CD4-positive, alpha-beta T cell (primary cell): ENCODE measurements at regions not wholly inside any gene's neighbourhood (a gene's known extent, or its start where the extent isn't known, plus 50 kb on each side); places are given as distances from the start of the nearest gene placed in this dataset.

Experiments used
- ATAC-seq: fragments of 200-7000 bp; cut with Tn5 transposase; one replicate; pipeline ENCODE4 v1.10.0; 2022; ENCODE audit warnings: mild to moderate bottlenecking; ENCODE audit not compliant: poor library complexity
- CTCF ChIA-PET: fragments of 350-600 bp; sonication (Branson Sonifier 250); formaldehyde crosslinking; loops from one replicate; lab custom pipeline; 2021; ENCODE audit warnings: antibody characterized with exemption, inconsistent platforms; lab: Charles Lee
- POLR2A ChIA-PET: fragments of 350-600 bp; sonication (Branson Sonifier 250); formaldehyde crosslinking; loops from one replicate; lab custom pipeline; 2021; ENCODE audit warnings: antibody characterized with exemption, inconsistent platforms; lab: Charles Lee
- DNase-seq, 14 experiments: peaks; one replicate each; pipeline ENCODE4 v3.0.0-alpha.2; 2013 to 2020; ENCODE audit warnings: mixed read lengths in 2 of 14
- H3K27ac ChIP-seq, 2 donors: one replicate each; pipeline versions ENCODE4 v1.5.1 to v1.7.0; 2013; ENCODE audit warnings: low read length in 2 of 2, low read depth in 1 of 2, mild to moderate bottlenecking in 1 of 2
- H3K27me3 ChIP-seq, 2 experiments: 1 replicate in 1 of 2; 2 replicates in 1 of 2; pipeline versions ENCODE4 v1.6.1 to v1.7.0; 2013; ENCODE audit warnings: low read length in 2 of 2, control low read depth in 1 of 2, mild to moderate bottlenecking in 1 of 2, moderate library complexity in 1 of 2; ENCODE audit not compliant: insufficient read depth in 2 of 2, control insufficient read depth in 1 of 2
- H3K36me3 ChIP-seq: one replicate; pipeline ENCODE4 v1.6.1; 2013; ENCODE audit warnings: low read length, control low read depth; ENCODE audit not compliant: insufficient read depth
- H3K4me1 ChIP-seq: one replicate; pipeline ENCODE4 v1.6.1; 2013; ENCODE audit warnings: low read length, control low read depth; ENCODE audit not compliant: insufficient read depth
- H3K4me3 ChIP-seq: one replicate; pipeline ENCODE4 v1.5.1; 2013; ENCODE audit warnings: mild to moderate bottlenecking, low read length, moderate library complexity
- H3K9me3 ChIP-seq, 2 experiments: 1 replicate in 1 of 2; 2 replicates in 1 of 2; pipeline versions ENCODE4 v1.6.1 to v1.7.0; 2013; ENCODE audit warnings: low read length in 2 of 2, mild to moderate bottlenecking in 2 of 2, control low read depth in 1 of 2, moderate library complexity in 1 of 2; ENCODE audit not compliant: control insufficient read depth in 1 of 2, insufficient read depth in 1 of 2
- H3K27ac Mint-ChIP-seq: one replicate; pipeline ENCODE4 v1.8.0; 2020; ENCODE audit warnings: mixed read lengths
- H3K27me3 Mint-ChIP-seq: one replicate; pipeline ENCODE4 v1.8.0; 2021; ENCODE audit warnings: mixed read lengths
- H3K36me3 Mint-ChIP-seq: one replicate; pipeline ENCODE4 v1.8.0; 2021; ENCODE audit warnings: low read depth, mixed read lengths
- H3K4me1 Mint-ChIP-seq: one replicate; pipeline ENCODE4 v1.8.0; 2021; ENCODE audit warnings: low read depth, mixed read lengths
- H3K4me3 Mint-ChIP-seq: one replicate; pipeline ENCODE4 v1.8.0; 2020; ENCODE audit warnings: mild to moderate bottlenecking, mixed read lengths
- H3K9me3 Mint-ChIP-seq: one replicate; pipeline ENCODE4 v1.8.0; 2020; ENCODE audit warnings: mixed read lengths
- intact Hi-C, 2 experiments: fragments of 100-400 bp; cut with DNase I in 1 of 2; cut with micrococcal nuclease in 1 of 2; formaldehyde crosslinking; loops; one replicate each; pipeline versions ENCODE4 v1.15.1 to v1.9.0; 2023 to 2025; cut with DNase I, micrococcal nuclease
- TF ChIP-seq, protein P1 (sequence below): fragments of 200-600 bp; IDR thresholded peaks from one replicate; pipeline ENCODE4 v1.8.0; 2022; ENCODE audit warnings: antibody characterized with exemption, mild to moderate bottlenecking

DNA sequence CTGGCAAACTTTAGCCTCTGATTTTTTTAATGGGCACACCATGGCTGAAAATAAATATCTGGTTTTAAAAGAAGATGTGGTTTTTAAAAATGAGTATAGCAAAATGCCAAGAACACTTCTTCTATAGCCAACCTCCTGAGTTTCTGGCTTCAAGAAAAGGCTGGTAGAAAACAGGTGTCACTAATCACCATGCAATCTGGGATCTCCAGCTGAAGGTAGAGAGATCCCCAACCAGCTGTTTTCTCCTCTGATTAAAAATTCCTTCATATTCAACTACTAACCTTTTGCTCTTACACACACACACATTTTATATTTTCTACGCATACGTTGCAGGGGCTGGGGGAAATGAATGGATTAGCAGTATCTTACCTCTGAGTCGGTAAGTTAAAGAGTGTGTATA is 279.6 kb upstream of the ROBO2 start:
- intact Hi-C loops: no loop called here
- Mint-ChIP-seq H3K27me3 (no peaks in the 10 kb centered on the region), H3K4me1 (no peaks in the 10 kb centered on the region), H3K36me3 (no peaks in the 10 kb centered on the region), H3K4me3 (no peak overlapping the region), H3K9me3 (peaks cover 9% of the 10 kb centered on the region), H3K27ac (no peak overlapping the region)
- Histone ChIP-seq H3K4me3 (no peak overlapping the region), H3K27ac (no peak overlapping the region), H3K27me3 (no peaks in the 10 kb centered on the region), H3K9me3 (no peaks in the 10 kb centered on the region), H3K36me3 (no peaks in the 10 kb centered on the region), H3K4me1 (no peaks in the 10 kb centered on the region)
- ChIA-PET POLR2A (no interaction called here), CTCF (no interaction called here)
- TF ChIP-seq, protein P1, sequence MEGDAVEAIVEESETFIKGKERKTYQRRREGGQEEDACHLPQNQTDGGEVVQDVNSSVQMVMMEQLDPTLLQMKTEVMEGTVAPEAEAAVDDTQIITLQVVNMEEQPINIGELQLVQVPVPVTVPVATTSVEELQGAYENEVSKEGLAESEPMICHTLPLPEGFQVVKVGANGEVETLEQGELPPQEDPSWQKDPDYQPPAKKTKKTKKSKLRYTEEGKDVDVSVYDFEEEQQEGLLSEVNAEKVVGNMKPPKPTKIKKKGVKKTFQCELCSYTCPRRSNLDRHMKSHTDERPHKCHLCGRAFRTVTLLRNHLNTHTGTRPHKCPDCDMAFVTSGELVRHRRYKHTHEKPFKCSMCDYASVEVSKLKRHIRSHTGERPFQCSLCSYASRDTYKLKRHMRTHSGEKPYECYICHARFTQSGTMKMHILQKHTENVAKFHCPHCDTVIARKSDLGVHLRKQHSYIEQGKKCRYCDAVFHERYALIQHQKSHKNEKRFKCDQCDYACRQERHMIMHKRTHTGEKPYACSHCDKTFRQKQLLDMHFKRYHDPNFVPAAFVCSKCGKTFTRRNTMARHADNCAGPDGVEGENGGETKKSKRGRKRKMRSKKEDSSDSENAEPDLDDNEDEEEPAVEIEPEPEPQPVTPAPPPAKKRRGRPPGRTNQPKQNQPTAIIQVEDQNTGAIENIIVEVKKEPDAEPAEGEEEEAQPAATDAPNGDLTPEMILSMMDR: no peak
- DNase-seq (no peak), ATAC-seq (no peak)

DNA sequence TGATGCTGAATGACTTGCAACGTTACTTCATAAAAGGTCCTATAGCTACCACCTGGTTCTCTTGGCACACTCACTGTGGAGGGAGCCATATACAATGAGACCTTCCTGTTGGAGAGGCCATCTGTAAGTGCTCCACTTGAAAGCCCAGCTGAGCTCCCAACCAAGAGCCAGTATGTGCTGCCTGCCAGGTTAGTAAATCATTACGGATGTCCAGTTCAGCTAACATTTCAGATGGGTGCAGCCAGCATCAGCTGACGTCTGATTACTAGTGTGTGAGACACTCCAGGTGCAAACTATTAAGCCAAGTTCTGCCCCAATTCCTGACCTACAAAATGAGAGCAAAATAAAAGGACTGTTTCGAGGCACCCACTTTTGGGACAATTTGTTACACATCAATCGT is 274.4 kb upstream of the ROBO2 start:
- POLR2A ChIA-PET: no interaction called here
- no peak for DNase-seq
- TF ChIP-seq, protein P1: no peak
- Mint-ChIP-seq H3K9me3 (peaks cover 7% of the 10 kb centered on the region), H3K36me3 (no peaks in the 10 kb centered on the region), H3K4me3 (no peak overlapping the region), H3K4me1 (no peaks in the 10 kb centered on the region), H3K27ac (no peak overlapping the region), H3K27me3 (no peaks in the 10 kb centered on the region)
- H3K4me1 ChIP-seq: no peaks in the 10 kb centered on the region
- CTCF ChIA-PET: no interaction called here
- intact Hi-C loops: no loop called here
- no peaks in the 10 kb centered on the region for H3K36me3 ChIP-seq
- H3K27ac ChIP-seq: no peak overlapping the region
- no peak overlapping the region for H3K4me3 ChIP-seq
- ATAC-seq: no peak
- no peaks in the 10 kb centered on the region for H3K27me3 ChIP-seq
- no peaks in the 10 kb centered on the region for H3K9me3 ChIP-seq

DNA sequence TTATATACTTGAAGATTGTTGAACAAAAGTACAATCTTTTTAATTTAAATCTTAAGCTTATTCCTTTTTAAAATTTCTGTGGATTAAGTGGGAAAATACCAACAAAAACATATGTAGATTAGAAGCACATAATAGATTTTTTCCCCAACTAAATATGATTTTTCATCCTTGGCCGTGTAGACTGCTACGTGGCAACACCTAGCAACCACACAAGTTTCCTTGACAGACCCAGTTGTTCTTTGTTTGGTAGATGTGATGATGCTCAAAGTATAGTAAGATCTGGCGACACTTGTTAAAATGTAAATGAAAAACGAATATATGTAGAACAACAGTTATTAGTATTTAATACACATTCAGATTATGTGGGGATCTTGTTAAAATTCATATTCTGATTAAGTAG is 271.0 kb upstream of the ROBO2 start:
- no peaks in the 10 kb centered on the region for H3K27me3 ChIP-seq
- DNase-seq: no peak
- no peaks in the 10 kb centered on the region for H3K4me1 Mint-ChIP-seq
- no peak for ATAC-seq
- no peaks in the 10 kb centered on the region for H3K36me3 ChIP-seq
- ChIA-PET POLR2A (no interaction called here), CTCF (no interaction called here)
- H3K27ac Mint-ChIP-seq: no peak overlapping the region
- H3K4me3 Mint-ChIP-seq: no peak overlapping the region
- TF ChIP-seq, protein P1: no peak
- H3K9me3 ChIP-seq: no peaks in the 10 kb centered on the region
- H3K4me1 ChIP-seq: no peaks in the 10 kb centered on the region
- H3K27ac ChIP-seq: no peak overlapping the region
- H3K27me3 Mint-ChIP-seq: no peaks in the 10 kb centered on the region
- H3K4me3 ChIP-seq: no peak overlapping the region
- H3K9me3 Mint-ChIP-seq: peaks cover 8% of the 10 kb centered on the region
- intact Hi-C loops: no loop called here
- H3K36me3 Mint-ChIP-seq: no peaks in the 10 kb centered on the region
